HG03039 (cell line): ENCODE measurements at regions not wholly inside any gene's neighbourhood (a gene's known extent, or its start where the extent isn't known, plus 50 kb on each side); places are given as distances from the start of the nearest gene placed in this dataset.

Experiments
- ATAC-seq: cut with Tn5 transposase; IDR thresholded peaks from one replicate; pipeline ENCODE4 v1.9.1; 2021; ENCODE audit warnings: mild to moderate bottlenecking, moderate library complexity; ENCODE audit not compliant: unreplicated experiment

- ATAC-seq, result no peak
These were observed 198.5 kb downstream of the ADGRG6 start for GRCh38 chr6:142500250-142500786.

GRCh38 chr6:142501795-142502194 lies 200.0 kb downstream of the ADGRG6 start:
- ATAC-seq, result no peak

GRCh38 chr6:142507065-142507464 lies 205.3 kb downstream of the ADGRG6 start:
- ATAC-seq, result no peak

GRCh38 chr6:142510211-142510610 lies 208.4 kb downstream of the ADGRG6 start:
- ATAC-seq, result no peak

- ATAC-seq, result no peak
These were observed 216.3 kb downstream of the ADGRG6 start for GRCh38 chr6:142518126-142518525.

- no peak for ATAC-seq
These were observed 217.0 kb downstream of the ADGRG6 start for GRCh38 chr6:142518761-142519160.

GRCh38 chr6:142521791-142522190 lies 220.0 kb downstream of the ADGRG6 start:
- no peak for ATAC-seq

- no peak for ATAC-seq
These were observed 221.9 kb downstream of the ADGRG6 start for GRCh38 chr6:142523515-142524375.

- no peak for ATAC-seq
These were observed 228.8 kb downstream of the ADGRG6 start for GRCh38 chr6:142530566-142530965.

- ATAC-seq, result no peak
These were observed 229.9 kb downstream of the ADGRG6 start for GRCh38 chr6:142531727-142532126.

- ATAC-seq, result no peak
These were observed 232.3 kb downstream of the ADGRG6 start for GRCh38 chr6:142534076-142534475.

GRCh38 chr6:142534484-142534883 lies 232.7 kb downstream of the ADGRG6 start:
- no peak for ATAC-seq

GRCh38 chr6:142537612-142538478 lies 236.0 kb downstream of the ADGRG6 start:
- ATAC-seq, result no peak

- no peak for ATAC-seq
These were observed 241.0 kb downstream of the ADGRG6 start for GRCh38 chr6:142542704-142543233.

GRCh38 chr6:142543606-142544005 lies 241.8 kb downstream of the ADGRG6 start:
- ATAC-seq, result no peak

GRCh38 chr6:142544199-142544838 lies 242.5 kb downstream of the ADGRG6 start:
- no peak for ATAC-seq

- no peak for ATAC-seq
These were observed 243.3 kb downstream of the ADGRG6 start for GRCh38 chr6:142545147-142545546.

- no peak for ATAC-seq
These were observed 246.8 kb downstream of the ADGRG6 start for GRCh38 chr6:142548566-142548965.

GRCh38 chr6:142550310-142551063 lies 248.7 kb downstream of the ADGRG6 start:
- ATAC-seq, result no peak

- no peak for ATAC-seq
These were observed 249.5 kb downstream of the ADGRG6 start for GRCh38 chr6:142551274-142551811.
